Left lung (tissue), 4 donors: ENCODE measurements at regions not wholly inside any gene's neighbourhood (a gene's known extent, or its start where the extent isn't known, plus 50 kb on each side); places are given as distances from the start of the nearest gene placed in this dataset.

ENCODE experiments used
- ATAC-seq: fragments of 200-7000 bp; cut with Tn5 transposase; one replicate; pipeline ENCODE4 v1.9.1; 2020; ENCODE audit warnings: moderate library complexity
- DNase-seq, 4 donors: peaks; one replicate each; pipeline ENCODE4 v3.0.0-alpha.2; 2013 to 2020
- H3K27ac ChIP-seq, 2 donors: fragments of 200-600 bp; sonication (generic) in 1 of 2; one replicate each; pipeline versions ENCODE4 v1.5.0 to v1.8.0; 2020 to 2021
- H3K27me3 ChIP-seq, 2 donors: fragments of 200-600 bp; sonication (generic) in 1 of 2; one replicate each; pipeline versions ENCODE4 v1.5.0 to v1.8.0; 2020 to 2021
- H3K36me3 ChIP-seq, 2 donors: fragments of 200-600 bp; sonication (generic) in 1 of 2; one replicate each; pipeline versions ENCODE4 v1.5.0 to v1.8.0; 2020 to 2021
- H3K4me1 ChIP-seq, 2 donors: fragments of 200-600 bp; one replicate each; pipeline ENCODE4 v1.8.0; 2021
- H3K4me3 ChIP-seq, 2 donors: fragments of 200-600 bp; sonication (generic) in 1 of 2; one replicate each; pipeline versions ENCODE4 v1.5.0 to v1.8.0; 2020 to 2021; ENCODE audit warnings: mild to moderate bottlenecking in 1 of 2
- H3K9me3 ChIP-seq, 2 donors: fragments of 200-600 bp; sonication (generic) in 1 of 2; one replicate each; pipeline versions ENCODE4 v1.5.0 to v1.8.0; 2020 to 2021
- CTCF ChIP-seq, 2 donors: fragments of 200-600 bp; sonication (generic) in 1 of 2; IDR thresholded peaks; one replicate each; pipeline versions ENCODE4 v1.5.0 to v1.8.0; 2021; ENCODE audit warnings: antibody characterized with exemption in 2 of 2
- intact Hi-C, 2 donors: fragments of 100-400 bp; cut with DNase I; formaldehyde crosslinking; loops; one replicate each; pipeline versions ENCODE4 v1.11.2 to v1.14.2; 2022
- donor health status: DM: no; HTN: yes; CAD: no.
- donor health status: DM: no; HTN: no; CAD: no.

- Histone ChIP-seq H3K4me3 (no peak overlapping the region), H3K27me3 (no peaks in the 10 kb centered on the region), H3K9me3 (peaks cover 0 to under 1% of the 10 kb centered on the region in 2 donors), H3K4me1 (no peaks in the 10 kb centered on the region), H3K36me3 (no peaks in the 10 kb centered on the region), H3K27ac (no peak overlapping the region)
- no peak for ATAC-seq
- intact Hi-C loops, result no loop called here
- TF ChIP-seq CTCF (IDR thresholded peaks at IDR 0.05), result no peak
- no peak for DNase-seq
Observed at GRCh38 chr9:118891213-118891612, 478.0 kb downstream of the BRINP1 start.

- intact Hi-C loops, result no loop called here
- DNase-seq (no peak), ATAC-seq (no peak)
Observed at GRCh38 chr9:118896324-118897000, 472.8 kb downstream of the BRINP1 start.

GRCh38 chr9:118918180-118918579 is 451.1 kb downstream of the BRINP1 start:
- Histone ChIP-seq H3K36me3 (no peaks in the 10 kb centered on the region), H3K27me3 (no peaks in the 10 kb centered on the region), H3K4me3 (no peak overlapping the region), H3K9me3 (peaks cover 0 to 17% of the 10 kb centered on the region in 2 donors), H3K4me1 (no peaks in the 10 kb centered on the region), H3K27ac (no peak overlapping the region)
- intact Hi-C loops, result no loop called here
- DNase-seq, result no peak
- TF ChIP-seq CTCF (IDR thresholded peaks at IDR 0.05), result no peak
- no peak for ATAC-seq

More at GRCh38 chr9:118896324-118897000, 472.8 kb downstream of the BRINP1 start:
- no peak overlapping the region for H3K27ac ChIP-seq
- no peak for TF ChIP-seq CTCF (IDR thresholded peaks at IDR 0.05)
- H3K36me3 ChIP-seq, result no peaks in the 10 kb centered on the region
- H3K27me3 ChIP-seq, result no peaks in the 10 kb centered on the region
- no peak overlapping the region for H3K4me3 ChIP-seq
- H3K9me3 ChIP-seq, result peaks cover 0 to 2% of the 10 kb centered on the region in 2 donors
- H3K4me1 ChIP-seq, result no peaks in the 10 kb centered on the region

- intact Hi-C loops, result no loop called here
- Histone ChIP-seq H3K4me1 (no peaks in the 10 kb centered on the region), H3K27me3 (no peaks in the 10 kb centered on the region), H3K4me3 (no peak overlapping the region), H3K27ac (no peak overlapping the region), H3K36me3 (no peaks in the 10 kb centered on the region), H3K9me3 (peaks cover 0 to 5% of the 10 kb centered on the region in 2 donors)
- DNase-seq (no peak), ATAC-seq (no peak)
- no peak for TF ChIP-seq CTCF (IDR thresholded peaks at IDR 0.05)
Observed at GRCh38 chr9:118928722-118929121, 440.5 kb downstream of the BRINP1 start.

GRCh38 chr9:118929287-118929686 is 439.9 kb downstream of the BRINP1 start:
- Histone ChIP-seq H3K36me3 (no peaks in the 10 kb centered on the region), H3K4me3 (no peak overlapping the region), H3K27ac (no peak overlapping the region), H3K4me1 (no peaks in the 10 kb centered on the region), H3K9me3 (no peaks in the 10 kb centered on the region), H3K27me3 (no peaks in the 10 kb centered on the region)
- no peak for ATAC-seq
- TF ChIP-seq CTCF (IDR thresholded peaks at IDR 0.05), result no peak
- DNase-seq, result no peak
- intact Hi-C loops, result no loop called here
